B cell (primary cell): ENCODE measurements at regions not wholly inside any gene's neighbourhood (a gene's known extent, or its start where the extent isn't known, plus 50 kb on each side); places are given as distances from the start of the nearest gene placed in this dataset.
"Not testable (repeated sequence)": the region's sequence is repeated elsewhere in the genome, so short reads cannot be mapped to it uniquely, and the experiment has no call there.

ENCODE experiments used
- EZH2 ChIP-seq: IDR thresholded peaks from 2 replicates; pipeline ENCODE4 v1.6.1; 2012; ENCODE audit warnings: borderline replicate concordance, low read depth, mild to moderate bottlenecking, moderate library complexity, low read length; ENCODE audit not compliant: insufficient read depth, poor library complexity, severe bottlenecking
- TF ChIP-seq, protein P1 (sequence below): fragments of 200-600 bp; IDR thresholded peaks from one replicate; pipeline ENCODE4 v1.8.0; 2022; ENCODE audit warnings: antibody characterized with exemption, mild to moderate bottlenecking

DNA sequence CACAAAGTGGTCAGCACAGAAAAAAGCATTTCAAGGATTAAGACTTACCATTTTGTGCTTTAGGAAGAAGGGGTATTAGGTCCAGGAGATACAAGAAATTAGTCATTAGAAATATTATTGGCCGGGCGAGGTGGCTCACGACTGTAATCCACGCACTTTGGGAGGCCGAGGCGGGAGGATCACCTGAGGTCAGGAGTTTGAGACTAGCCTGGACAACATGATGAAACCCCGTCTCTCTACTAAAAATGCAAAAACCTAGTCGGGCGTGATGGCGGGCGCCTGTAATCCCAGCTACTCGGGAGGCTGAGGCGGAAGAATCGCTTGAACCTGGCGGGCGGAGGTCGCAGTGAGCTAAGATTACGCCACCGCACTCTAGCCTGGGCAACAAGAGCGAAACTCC lies 111.0 kb downstream of the DDX11 start:
- TF ChIP-seq, protein P1, sequence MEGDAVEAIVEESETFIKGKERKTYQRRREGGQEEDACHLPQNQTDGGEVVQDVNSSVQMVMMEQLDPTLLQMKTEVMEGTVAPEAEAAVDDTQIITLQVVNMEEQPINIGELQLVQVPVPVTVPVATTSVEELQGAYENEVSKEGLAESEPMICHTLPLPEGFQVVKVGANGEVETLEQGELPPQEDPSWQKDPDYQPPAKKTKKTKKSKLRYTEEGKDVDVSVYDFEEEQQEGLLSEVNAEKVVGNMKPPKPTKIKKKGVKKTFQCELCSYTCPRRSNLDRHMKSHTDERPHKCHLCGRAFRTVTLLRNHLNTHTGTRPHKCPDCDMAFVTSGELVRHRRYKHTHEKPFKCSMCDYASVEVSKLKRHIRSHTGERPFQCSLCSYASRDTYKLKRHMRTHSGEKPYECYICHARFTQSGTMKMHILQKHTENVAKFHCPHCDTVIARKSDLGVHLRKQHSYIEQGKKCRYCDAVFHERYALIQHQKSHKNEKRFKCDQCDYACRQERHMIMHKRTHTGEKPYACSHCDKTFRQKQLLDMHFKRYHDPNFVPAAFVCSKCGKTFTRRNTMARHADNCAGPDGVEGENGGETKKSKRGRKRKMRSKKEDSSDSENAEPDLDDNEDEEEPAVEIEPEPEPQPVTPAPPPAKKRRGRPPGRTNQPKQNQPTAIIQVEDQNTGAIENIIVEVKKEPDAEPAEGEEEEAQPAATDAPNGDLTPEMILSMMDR = not testable (repeated sequence)
- not testable (repeated sequence) for TF ChIP-seq EZH2
